ENCODE measurements at regions not wholly inside any gene's neighbourhood (a gene's known extent, or its start where the extent isn't known, plus 50 kb on each side); places are given as distances from the start of the nearest gene placed in this dataset.

DNA sequence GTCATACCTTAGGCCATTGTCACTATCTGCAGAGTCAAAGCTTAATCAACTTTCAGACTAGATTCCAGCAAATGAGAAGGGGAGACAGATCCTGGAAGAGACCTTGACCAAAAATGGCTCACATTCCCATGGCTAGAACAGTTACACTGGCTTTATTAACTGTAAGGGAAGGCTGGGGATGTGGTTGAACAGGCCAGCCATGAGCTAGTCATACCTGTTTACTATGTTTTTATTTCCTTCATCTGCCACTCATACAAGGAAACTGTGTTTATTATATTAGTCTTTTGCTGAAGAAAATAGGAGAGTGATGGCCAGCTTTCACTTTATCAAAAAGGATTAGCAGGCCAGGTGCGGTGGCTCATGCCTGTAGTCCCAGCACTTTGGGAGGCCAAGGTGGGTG is 319.7 kb downstream of the RAPGEF2 start:
- TF ChIP-seq POLR2A (IDR thresholded peaks at IDR 0.05) = no peak
- TF ChIP-seq, protein P1, sequence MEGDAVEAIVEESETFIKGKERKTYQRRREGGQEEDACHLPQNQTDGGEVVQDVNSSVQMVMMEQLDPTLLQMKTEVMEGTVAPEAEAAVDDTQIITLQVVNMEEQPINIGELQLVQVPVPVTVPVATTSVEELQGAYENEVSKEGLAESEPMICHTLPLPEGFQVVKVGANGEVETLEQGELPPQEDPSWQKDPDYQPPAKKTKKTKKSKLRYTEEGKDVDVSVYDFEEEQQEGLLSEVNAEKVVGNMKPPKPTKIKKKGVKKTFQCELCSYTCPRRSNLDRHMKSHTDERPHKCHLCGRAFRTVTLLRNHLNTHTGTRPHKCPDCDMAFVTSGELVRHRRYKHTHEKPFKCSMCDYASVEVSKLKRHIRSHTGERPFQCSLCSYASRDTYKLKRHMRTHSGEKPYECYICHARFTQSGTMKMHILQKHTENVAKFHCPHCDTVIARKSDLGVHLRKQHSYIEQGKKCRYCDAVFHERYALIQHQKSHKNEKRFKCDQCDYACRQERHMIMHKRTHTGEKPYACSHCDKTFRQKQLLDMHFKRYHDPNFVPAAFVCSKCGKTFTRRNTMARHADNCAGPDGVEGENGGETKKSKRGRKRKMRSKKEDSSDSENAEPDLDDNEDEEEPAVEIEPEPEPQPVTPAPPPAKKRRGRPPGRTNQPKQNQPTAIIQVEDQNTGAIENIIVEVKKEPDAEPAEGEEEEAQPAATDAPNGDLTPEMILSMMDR (IDR thresholded peaks at IDR 0.05) = no peak

Measured in lower leg skin (tissue), 3 donors.